ENCODE measurements at regions not wholly inside any gene's neighbourhood (a gene's known extent, or its start where the extent isn't known, plus 50 kb on each side); places are given as distances from the start of the nearest gene placed in this dataset.

DNA sequence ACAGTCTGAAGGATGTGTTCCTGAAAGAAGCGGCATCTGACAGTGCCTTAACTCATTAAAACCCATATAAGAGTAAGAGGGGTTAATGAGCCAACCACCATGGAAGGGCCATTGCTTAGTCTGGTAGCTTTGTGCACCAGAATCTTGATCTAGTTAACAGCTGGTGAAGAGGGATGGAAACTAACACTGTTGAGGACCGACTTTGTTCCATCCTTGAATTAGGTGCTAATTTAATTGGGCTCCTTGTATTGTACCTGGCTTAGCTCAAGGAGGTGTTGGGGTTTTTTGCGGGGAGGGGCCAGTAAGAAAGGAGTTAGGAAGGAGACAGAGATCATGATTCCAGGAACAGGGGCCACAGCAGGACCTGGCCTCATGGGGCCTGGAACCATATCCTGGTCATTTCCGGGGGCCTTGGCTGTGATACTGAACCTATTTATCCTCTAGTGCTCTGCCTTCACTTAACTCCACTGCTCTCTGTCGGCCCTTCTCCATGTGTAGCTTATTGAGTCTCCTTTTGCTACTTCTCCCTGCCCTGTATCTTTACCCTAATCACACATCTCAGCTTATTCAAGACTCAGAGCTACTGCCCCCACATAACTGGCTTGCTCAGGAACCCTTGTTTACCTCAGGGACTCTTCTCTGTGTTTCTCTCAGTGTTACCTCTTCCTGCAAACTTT is 93.0 kb downstream of the RPL22L1 start:
- Histone ChIP-seq H3K9me3 (no peaks in the 10 kb centered on the region), H3K27me3 (no peaks in the 10 kb centered on the region), H3K27ac (no peak overlapping the region), H3K36me3 (no peaks in the 10 kb centered on the region), H3K4me1 (no peaks in the 10 kb centered on the region), H3K4me3 (no peak overlapping the region)
- TF ChIP-seq POLR2A (IDR thresholded peaks at IDR 0.05) (no peak), CTCF (IDR thresholded peaks at IDR 0.05) (no peak)
- intact Hi-C loops (cut with DNase I; ENCODE audit: low total_unique reads), result no loop called here
- DNase-seq, result no peak

GRCh38 chr3:170773682-170774425 is 96.1 kb downstream of the RPL22L1 start:
- intact Hi-C loops (cut with DNase I; ENCODE audit: low total_unique reads), result no loop called here
- no peaks in the 10 kb centered on the region for H3K27me3 ChIP-seq
- DNase-seq, result no peak
- no peak for TF ChIP-seq CTCF (IDR thresholded peaks at IDR 0.05)
- H3K4me3 ChIP-seq, result no peak overlapping the region
- H3K4me1 ChIP-seq, result no peaks in the 10 kb centered on the region
- H3K36me3 ChIP-seq, result no peaks in the 10 kb centered on the region
- H3K27ac ChIP-seq, result no peak overlapping the region
- no peaks in the 10 kb centered on the region for H3K9me3 ChIP-seq

- no peaks in the 10 kb centered on the region for H3K9me3 ChIP-seq
- intact Hi-C loops (cut with DNase I; ENCODE audit: low total_unique reads), result no loop called here
- no peak overlapping the region for H3K27ac ChIP-seq
- no peaks in the 10 kb centered on the region for H3K36me3 ChIP-seq
- no peak overlapping the region for H3K4me3 ChIP-seq
- no peaks in the 10 kb centered on the region for H3K27me3 ChIP-seq
- no peaks in the 10 kb centered on the region for H3K4me1 ChIP-seq
- DNase-seq, result no peak
- TF ChIP-seq CTCF (IDR thresholded peaks at IDR 0.05), result no peak
- TF ChIP-seq POLR2A (IDR thresholded peaks at IDR 0.05), result no peak
Observed at GRCh38 chr3:170772175-170772574, 97.8 kb downstream of the RPL22L1 start.

- Histone ChIP-seq H3K9me3 (no peaks in the 10 kb centered on the region), H3K36me3 (no peaks in the 10 kb centered on the region), H3K27me3 (no peaks in the 10 kb centered on the region), H3K4me3 (no peak overlapping the region), H3K27ac (no peak overlapping the region), H3K4me1 (no peaks in the 10 kb centered on the region)
- intact Hi-C loops (cut with DNase I; ENCODE audit: low total_unique reads), result no loop called here
- DNase-seq, result no peak
- TF ChIP-seq CTCF (IDR thresholded peaks at IDR 0.05) (no peak), POLR2A (IDR thresholded peaks at IDR 0.05) (no peak)
Observed at GRCh38 chr3:170768334-170768801, 101.6 kb downstream of the RPL22L1 start.

DNA sequence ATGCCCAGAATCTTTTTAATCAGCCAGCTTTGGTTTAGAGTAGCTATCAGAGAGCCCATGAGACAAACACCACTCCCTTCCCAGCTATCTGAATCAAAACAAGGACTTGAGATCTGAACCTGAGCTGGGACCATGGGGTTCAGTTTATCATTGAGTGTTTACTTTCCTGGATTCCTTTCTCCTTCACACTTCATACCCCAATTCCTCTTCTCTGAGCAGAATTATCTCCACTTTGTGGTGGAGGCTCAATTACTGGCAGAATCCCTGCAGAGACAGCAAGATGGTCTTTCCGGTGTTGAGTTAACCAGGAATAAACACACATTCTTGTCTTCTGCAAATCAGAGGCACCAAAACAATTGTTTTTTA is 102.4 kb downstream of the RPL22L1 start:
- Histone ChIP-seq H3K36me3 (no peaks in the 10 kb centered on the region), H3K27ac (no peak overlapping the region), H3K27me3 (no peaks in the 10 kb centered on the region), H3K4me1 (no peaks in the 10 kb centered on the region), H3K4me3 (no peak overlapping the region), H3K9me3 (no peaks in the 10 kb centered on the region)
- DNase-seq, result no peak
- no peak for TF ChIP-seq POLR2A (IDR thresholded peaks at IDR 0.05)
- no peak for TF ChIP-seq CTCF (IDR thresholded peaks at IDR 0.05)
- intact Hi-C loops (cut with DNase I; ENCODE audit: low total_unique reads), result no loop called here

Measured in uterus (tissue), 3 donors.